Fibroblast of lung (primary cell): ENCODE measurements at regions not wholly inside any gene's neighbourhood (a gene's known extent, or its start where the extent isn't known, plus 50 kb on each side); places are given as distances from the start of the nearest gene placed in this dataset.

ENCODE experiments used
- CTCF ChIP-seq, 2 donors: IDR thresholded peaks in 1 of 2; conservative IDR thresholded peaks in 1 of 2; 1 replicate in 1 of 2; 2 replicates in 1 of 2; pipeline ENCODE4 v1.5.1; 2011 to 2012; ENCODE audit warnings: low read length in 2 of 2, control low read depth in 1 of 2, inconsistent platforms in 1 of 2, low read depth in 1 of 2, mild to moderate bottlenecking in 1 of 2
- EZH2 ChIP-seq: IDR thresholded peaks from 2 replicates; pipeline ENCODE4 v1.5.1; 2012; ENCODE audit warnings: low read length, control low read depth, mild to moderate bottlenecking; ENCODE audit errors: missing control alignments

DNA sequence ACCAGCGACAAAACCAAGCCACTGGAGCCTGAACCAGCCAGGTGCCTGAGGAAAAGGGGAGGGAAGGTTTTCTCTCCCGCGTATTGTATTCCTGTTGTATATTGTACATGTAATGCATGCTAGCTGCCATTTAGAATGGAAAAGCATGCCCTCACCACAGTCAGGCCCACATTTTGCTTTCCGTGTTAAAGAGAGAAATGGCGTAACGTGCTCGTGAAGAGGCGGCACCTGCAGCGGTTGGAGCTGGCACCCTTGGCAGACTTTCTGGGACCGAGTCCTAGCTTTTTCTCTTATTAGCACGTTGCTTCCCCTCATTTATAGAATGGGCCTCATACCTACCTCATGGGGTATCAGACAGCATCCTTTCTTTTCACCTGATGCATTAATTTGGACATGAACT lies 135.3 kb upstream of the IRF2BP2 start:
- TF ChIP-seq CTCF (conservative IDR thresholded peaks at IDR 0.05 in 1 of 2, IDR thresholded peaks at IDR 0.05 in 1 of 2; ENCODE audit: low read depth in 1 of 2, low read length in 2 of 2) (no peak), EZH2 (no peak)
